B cell (primary cell): ENCODE measurements at regions not wholly inside any gene's neighbourhood (a gene's known extent, or its start where the extent isn't known, plus 50 kb on each side); places are given as distances from the start of the nearest gene placed in this dataset.

Source experiments
- ATAC-seq: fragments of 200-7000 bp; cut with Tn5 transposase; one replicate; pipeline ENCODE4 v1.10.0; 2021; ENCODE audit warnings: low read depth, mild to moderate bottlenecking, moderate number of reproducible peaks, moderate library complexity
- CTCF ChIA-PET: fragments of 350-600 bp; sonication (Branson Sonifier 250); formaldehyde crosslinking; loops from one replicate; lab custom pipeline; 2021; ENCODE audit warnings: antibody characterized with exemption, inconsistent platforms; lab: Charles Lee
- POLR2A ChIA-PET: fragments of 350-600 bp; sonication (Branson Sonifier 250); formaldehyde crosslinking; loops from one replicate; lab custom pipeline; 2021; ENCODE audit warnings: antibody characterized with exemption; lab: Charles Lee
- DNase-seq: peaks from one replicate; pipeline ENCODE4 v3.0.0; 2013
- H2AFZ ChIP-seq: 2 replicates; pipeline ENCODE4 v1.6.1; 2012; ENCODE audit warnings: mild to moderate bottlenecking, low read depth, low read length; ENCODE audit not compliant: insufficient read depth, poor library complexity, severe bottlenecking
- H3K27ac ChIP-seq, 2 donors: 1 replicate in 1 of 2; 2 replicates in 1 of 2; pipeline ENCODE4 v1.5.1; 2012 to 2013; ENCODE audit warnings: low read length in 2 of 2, mild to moderate bottlenecking in 2 of 2, moderate library complexity in 1 of 2
- H3K27me3 ChIP-seq, 4 experiments: fragments of 200-600 bp in 1 of 4; sonication (generic) in 1 of 4; replicated peaks in 1 of 4; 1 replicate in 2 of 4; 2 replicates in 2 of 4; pipeline versions ENCODE4 v1.6.1 to v1.7.0; 2013 to 2016; ENCODE audit warnings: low read length in 3 of 4, mild to moderate bottlenecking in 2 of 4, mixed read lengths in 1 of 4, moderate library complexity in 1 of 4; ENCODE audit not compliant: insufficient read depth in 4 of 4, control insufficient read depth in 3 of 4; ENCODE audit errors: control extremely low read depth in 1 of 4
- H3K36me3 ChIP-seq, 2 experiments: replicated peaks in 1 of 2; 1 replicate in 1 of 2; 2 replicates in 1 of 2; pipeline versions ENCODE4 v1.6.1 to v1.7.1; 2013; ENCODE audit warnings: low read length in 1 of 2; ENCODE audit not compliant: insufficient read depth in 2 of 2, control insufficient read depth in 1 of 2; ENCODE audit errors: control extremely low read depth in 1 of 2, extremely low read depth in 1 of 2
- H3K4me1 ChIP-seq, 2 donors: fragments of 200-600 bp in 1 of 2; sonication (generic) in 1 of 2; 1 replicate in 1 of 2; 2 replicates in 1 of 2; pipeline versions ENCODE4 v1.5.1 to v1.6.1; 2013 to 2017; ENCODE audit warnings: low read length in 2 of 2; ENCODE audit not compliant: control insufficient read depth in 2 of 2, insufficient read depth in 2 of 2
- H3K4me2 ChIP-seq: replicated peaks from 2 replicates; pipeline ENCODE3; 2012; ENCODE audit warnings: mild to moderate bottlenecking, low read depth, low read length; ENCODE audit not compliant: poor library complexity, severe bottlenecking
- H3K4me3 ChIP-seq, 5 experiments: fragments of 200-600 bp in 1 of 5; sonication (generic) in 1 of 5; 1 replicate in 3 of 5; 2 replicates in 2 of 5; pipeline versions ENCODE4 v1.5.1 to v1.7.0; 2011 to 2016; ENCODE audit warnings: low read length in 4 of 5, mild to moderate bottlenecking in 4 of 5, low read depth in 2 of 5, control low read depth in 1 of 5, moderate library complexity in 1 of 5; ENCODE audit not compliant: insufficient read depth in 1 of 5; ENCODE audit errors: control extremely low read depth in 1 of 5, extremely low read depth in 1 of 5
- H3K79me2 ChIP-seq: fragments of 200-600 bp; sonication (generic); one replicate; pipeline ENCODE4 v1.6.0; 2016; ENCODE audit warnings: low read length; ENCODE audit not compliant: control insufficient read depth, insufficient read depth
- H3K9ac ChIP-seq: fragments of 200-600 bp; sonication (generic); 2 replicates; pipeline ENCODE4 v1.6.1; 2017; ENCODE audit warnings: mild to moderate bottlenecking, low read length, moderate library complexity
- H3K9me3 ChIP-seq, 3 donors: one replicate each; pipeline versions ENCODE4 v1.6.1 to v1.7.1; 2013; ENCODE audit warnings: low read length in 2 of 3; ENCODE audit not compliant: control insufficient read depth in 2 of 3, insufficient read depth in 1 of 3; ENCODE audit errors: control extremely low read depth in 1 of 3
- H4K20me1 ChIP-seq: 2 replicates; pipeline ENCODE4 v1.6.0; 2012; ENCODE audit warnings: mild to moderate bottlenecking, low read length; ENCODE audit not compliant: insufficient read depth, control insufficient read depth, poor library complexity, severe bottlenecking
- H3K27ac Mint-ChIP-seq: one replicate; pipeline ENCODE4 v1.8.0; 2021; ENCODE audit warnings: mixed read lengths
- H3K27me3 Mint-ChIP-seq: one replicate; pipeline ENCODE4 v1.8.0; 2021; ENCODE audit warnings: mixed read lengths
- H3K4me1 Mint-ChIP-seq: one replicate; pipeline ENCODE4 v1.8.0; 2021; ENCODE audit warnings: mixed read lengths
- H3K4me3 Mint-ChIP-seq: one replicate; pipeline ENCODE4 v1.8.0; 2021; ENCODE audit warnings: mixed read lengths
- H3K9me3 Mint-ChIP-seq: one replicate; pipeline ENCODE4 v1.8.0; 2022; ENCODE audit warnings: mixed read lengths; ENCODE audit not compliant: insufficient read depth
- CTCF ChIP-seq: fragments of 200-600 bp; IDR thresholded peaks from one replicate; pipeline ENCODE4 v1.8.0; 2022; ENCODE audit warnings: antibody characterized with exemption, mild to moderate bottlenecking
- EZH2 ChIP-seq: IDR thresholded peaks from 2 replicates; pipeline ENCODE4 v1.6.1; 2012; ENCODE audit warnings: borderline replicate concordance, low read depth, mild to moderate bottlenecking, moderate library complexity, low read length; ENCODE audit not compliant: insufficient read depth, poor library complexity, severe bottlenecking
- WGBS: methylation state at CpG from one replicate; pipeline ENCODE4 v1.1.5; 2013; ENCODE audit warnings: missing lambda C conversion rate; ENCODE audit not compliant: insufficient coverage; 5-methylcytosine and 5-hydroxymethylcytosine counted together
- intact Hi-C: fragments of 100-400 bp; cut with micrococcal nuclease; formaldehyde crosslinking; loops from one replicate; pipeline ENCODE4 v1.10.0; 2022

- ATAC-seq (no peak), DNase-seq (no peak)
- H3K4me1 ChIP-seq = no peaks in the 10 kb centered on the region
- no peak overlapping the region for H2AFZ ChIP-seq
- H3K27ac ChIP-seq = no peak overlapping the region
- no peaks in the 10 kb centered on the region for H3K79me2 ChIP-seq
- no peak overlapping the region for H3K9ac ChIP-seq
- H3K9me3 Mint-ChIP-seq = no peaks in the 10 kb centered on the region
- no peak overlapping the region for H3K4me3 Mint-ChIP-seq
- H3K27ac Mint-ChIP-seq = no peak overlapping the region
- ChIA-PET POLR2A (no interaction called here), CTCF (no interaction called here)
- no peaks in the 10 kb centered on the region for H3K9me3 ChIP-seq
- TF ChIP-seq EZH2 = no peak
- TF ChIP-seq CTCF = no peak
- H3K27me3 ChIP-seq = no peaks in the 10 kb centered on the region
- intact Hi-C loops = no loop called here
- no peak overlapping the region for H3K4me3 ChIP-seq
- WGBS = 13% methylated on average over 3 of the region's 4 CpGs
- H3K4me1 Mint-ChIP-seq = no peaks in the 10 kb centered on the region
- no peaks in the 10 kb centered on the region for H4K20me1 ChIP-seq
- H3K36me3 ChIP-seq = no peaks in the 10 kb centered on the region
- H3K27me3 Mint-ChIP-seq = no peaks in the 10 kb centered on the region
- no peak overlapping the region for H3K4me2 ChIP-seq
Observed at GRCh38 chr3:117763561-117763960, 1054.0 kb downstream of the TUSC7 start.

GRCh38 chr3:117768581-117768980 lies 1059.0 kb downstream of the TUSC7 start:
- ATAC-seq = no peak
- H3K9me3 ChIP-seq = no peaks in the 10 kb centered on the region
- H3K27ac ChIP-seq = no peak overlapping the region
- no peak overlapping the region for H3K4me3 Mint-ChIP-seq
- no peak overlapping the region for H3K4me2 ChIP-seq
- ChIA-PET POLR2A (no interaction called here), CTCF (no interaction called here)
- TF ChIP-seq CTCF (no peak), EZH2 (no peak)
- H3K36me3 ChIP-seq = no peaks in the 10 kb centered on the region
- H3K27me3 Mint-ChIP-seq = no peaks in the 10 kb centered on the region
- H3K9ac ChIP-seq = no peak overlapping the region
- H3K27me3 ChIP-seq = no peaks in the 10 kb centered on the region
- H3K4me1 Mint-ChIP-seq = no peaks in the 10 kb centered on the region
- no peaks in the 10 kb centered on the region for H4K20me1 ChIP-seq
- no peak for DNase-seq
- no peak overlapping the region for H3K27ac Mint-ChIP-seq
- no peaks in the 10 kb centered on the region for H3K4me1 ChIP-seq
- H3K9me3 Mint-ChIP-seq = no peaks in the 10 kb centered on the region
- H2AFZ ChIP-seq = no peak overlapping the region
- intact Hi-C loops = no loop called here
- no CpG with 5 or more reads among the region's 4 CpGs for WGBS
- H3K4me3 ChIP-seq = no peak overlapping the region
- no peaks in the 10 kb centered on the region for H3K79me2 ChIP-seq
